OCI-LY1 (cell line): ENCODE measurements at regions not wholly inside any gene's neighbourhood (a gene's known extent, or its start where the extent isn't known, plus 50 kb on each side); places are given as distances from the start of the nearest gene placed in this dataset.

Source experiments
- H2AFZ ChIP-seq: fragments of 200-600 bp; sonication (generic), shearing (Covaris generic); 2 replicates; pipeline ENCODE4 v1.6.0; 2014; ENCODE audit warnings: antibody characterized with exemption, mild to moderate bottlenecking, low read length
- H3F3A ChIP-seq: fragments of 200-600 bp; sonication (generic), shearing (Covaris generic); 2 replicates; pipeline ENCODE4 v1.6.0; 2014; ENCODE audit warnings: mild to moderate bottlenecking, antibody characterized with exemption, low read length, moderate library complexity; ENCODE audit not compliant: insufficient read depth
- H3K27ac ChIP-seq: fragments of 200-600 bp; sonication (generic); 2 replicates; pipeline ENCODE4 v1.5.1; 2014; ENCODE audit warnings: low read length, mixed run types, mild to moderate bottlenecking, low read depth; ENCODE audit not compliant: poor library complexity, severe bottlenecking
- H3K27me3 ChIP-seq: fragments of 200-600 bp; sonication (generic); 2 replicates; pipeline ENCODE4 v1.6.0; 2014; ENCODE audit warnings: antibody characterized with exemption, mild to moderate bottlenecking, low read length, moderate library complexity; ENCODE audit not compliant: insufficient read depth
- H3K36me3 ChIP-seq: fragments of 200-600 bp; sonication (generic); 2 replicates; pipeline ENCODE4 v1.6.1; 2014; ENCODE audit warnings: mild to moderate bottlenecking, antibody characterized with exemption, low read length, moderate library complexity, mixed read lengths; ENCODE audit not compliant: insufficient read depth
- H3K4me1 ChIP-seq: fragments of 200-600 bp; sonication (generic); 2 replicates; pipeline ENCODE4 v1.5.1; 2014; ENCODE audit warnings: mild to moderate bottlenecking, low read length, moderate library complexity; ENCODE audit not compliant: insufficient read depth, severe bottlenecking
- H3K4me2 ChIP-seq: fragments of 200-600 bp; sonication (generic), shearing (Covaris generic); 2 replicates; pipeline ENCODE4 v1.6.1; 2014; ENCODE audit warnings: low read length
- H3K4me3 ChIP-seq: fragments of 200-600 bp; sonication (generic); 2 replicates; pipeline ENCODE4 v1.5.1; 2014; ENCODE audit warnings: low read length, low read depth, mild to moderate bottlenecking, mixed read lengths; ENCODE audit not compliant: poor library complexity, severe bottlenecking
- H3K79me2 ChIP-seq: fragments of 200-600 bp; shearing (Covaris generic); 2 replicates; pipeline ENCODE4 v1.6.1; 2016; ENCODE audit warnings: mixed run types, low read length, mixed read lengths; ENCODE audit not compliant: insufficient read depth
- H3K9ac ChIP-seq: fragments of 200-600 bp; sonication (generic), shearing (Covaris generic); 2 replicates; pipeline ENCODE4 v1.6.1; 2014; ENCODE audit warnings: mild to moderate bottlenecking, low read length, mixed read lengths
- H3K9me2 ChIP-seq: fragments of 200-600 bp; sonication (generic), shearing (Covaris generic); 2 replicates; pipeline ENCODE4 v1.6.1; 2014; ENCODE audit warnings: low read depth, mild to moderate bottlenecking, low read length, mixed read lengths
- H3K9me3 ChIP-seq: fragments of 200-600 bp; shearing (Covaris generic); 2 replicates; pipeline ENCODE4 v1.6.1; 2014; ENCODE audit warnings: low read length, mixed read lengths
- H4K20me1 ChIP-seq: fragments of 200-600 bp; sonication (generic), shearing (Covaris generic); 2 replicates; pipeline ENCODE4 v1.6.0; 2016; ENCODE audit warnings: mild to moderate bottlenecking, low read length; ENCODE audit not compliant: insufficient read depth
- EZH2 ChIP-seq: fragments of 200-600 bp; sonication (generic), shearing (Covaris generic); IDR thresholded peaks from 2 replicates; pipeline ENCODE4 v1.8.0; 2017; ENCODE audit warnings: borderline replicate concordance, mixed run types, mild to moderate bottlenecking, antibody characterized with exemption, low read length, moderate library complexity, mixed read lengths
- TF ChIP-seq, protein P1 (sequence below): fragments of 200-600 bp; sonication (generic), shearing (Covaris generic); IDR thresholded peaks from 2 replicates; pipeline ENCODE4 v1.5.1; 2017; ENCODE audit warnings: mild to moderate bottlenecking, antibody characterized with exemption, low read length, moderate library complexity, mixed read lengths

DNA sequence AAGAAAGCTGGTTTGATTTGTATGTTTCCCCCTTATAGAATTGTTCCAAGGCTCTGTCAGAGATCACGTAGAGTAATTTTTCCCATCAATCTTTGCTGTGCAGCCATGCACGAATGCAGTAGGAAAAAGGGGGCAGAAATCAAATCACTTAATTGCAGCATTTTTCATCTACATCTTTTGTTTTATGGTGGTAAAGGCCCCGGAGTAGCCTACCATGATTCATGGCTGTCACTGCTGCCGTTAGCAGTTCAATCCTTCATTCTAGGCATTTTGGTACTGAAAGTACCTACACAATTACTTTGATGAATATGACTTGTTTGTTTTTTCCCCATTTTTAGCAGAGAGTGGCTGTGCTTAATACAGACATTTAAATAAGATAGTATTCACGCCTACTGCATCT, 631.9 kb upstream of the MMS22L start:
- Histone ChIP-seq H3K79me2 (no peaks in the 10 kb centered on the region), H3K4me2 (no peak overlapping the region), H3F3A (no peaks in the 10 kb centered on the region), H3K9me3 (no peaks in the 10 kb centered on the region), H3K27me3 (no peaks in the 10 kb centered on the region), H3K4me1 (no peaks in the 10 kb centered on the region), H3K4me3 (no peak overlapping the region), H3K9me2 (no peaks in the 10 kb centered on the region), H3K27ac (no peak overlapping the region), H3K9ac (no peak overlapping the region), H3K36me3 (no peaks in the 10 kb centered on the region), H4K20me1 (no peaks in the 10 kb centered on the region), H2AFZ (no peak overlapping the region)
- no peak for TF ChIP-seq EZH2
- TF ChIP-seq, protein P1, sequence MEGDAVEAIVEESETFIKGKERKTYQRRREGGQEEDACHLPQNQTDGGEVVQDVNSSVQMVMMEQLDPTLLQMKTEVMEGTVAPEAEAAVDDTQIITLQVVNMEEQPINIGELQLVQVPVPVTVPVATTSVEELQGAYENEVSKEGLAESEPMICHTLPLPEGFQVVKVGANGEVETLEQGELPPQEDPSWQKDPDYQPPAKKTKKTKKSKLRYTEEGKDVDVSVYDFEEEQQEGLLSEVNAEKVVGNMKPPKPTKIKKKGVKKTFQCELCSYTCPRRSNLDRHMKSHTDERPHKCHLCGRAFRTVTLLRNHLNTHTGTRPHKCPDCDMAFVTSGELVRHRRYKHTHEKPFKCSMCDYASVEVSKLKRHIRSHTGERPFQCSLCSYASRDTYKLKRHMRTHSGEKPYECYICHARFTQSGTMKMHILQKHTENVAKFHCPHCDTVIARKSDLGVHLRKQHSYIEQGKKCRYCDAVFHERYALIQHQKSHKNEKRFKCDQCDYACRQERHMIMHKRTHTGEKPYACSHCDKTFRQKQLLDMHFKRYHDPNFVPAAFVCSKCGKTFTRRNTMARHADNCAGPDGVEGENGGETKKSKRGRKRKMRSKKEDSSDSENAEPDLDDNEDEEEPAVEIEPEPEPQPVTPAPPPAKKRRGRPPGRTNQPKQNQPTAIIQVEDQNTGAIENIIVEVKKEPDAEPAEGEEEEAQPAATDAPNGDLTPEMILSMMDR = no peak

DNA sequence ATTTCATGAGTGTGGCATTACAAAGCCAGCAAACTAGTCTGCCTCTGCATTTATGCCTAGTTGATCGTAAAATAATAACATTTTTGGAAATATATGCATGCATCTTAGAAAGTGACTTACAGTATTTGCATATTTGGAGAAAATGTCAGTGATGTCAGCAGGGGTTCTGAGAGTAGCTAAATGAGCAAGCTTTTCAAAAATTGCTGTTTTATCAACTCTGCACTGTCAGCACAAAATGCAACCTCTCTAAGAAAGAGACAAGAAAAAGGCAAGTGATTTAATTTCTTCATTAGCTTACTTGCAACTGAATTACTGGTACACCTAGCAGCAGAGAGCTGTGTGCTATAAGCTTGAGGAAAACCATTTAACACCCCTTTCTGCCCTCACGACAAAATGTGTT, 632.5 kb upstream of the MMS22L start:
- no peaks in the 10 kb centered on the region for H3K9me3 ChIP-seq
- no peak overlapping the region for H3K27ac ChIP-seq
- no peaks in the 10 kb centered on the region for H3K27me3 ChIP-seq
- no peaks in the 10 kb centered on the region for H3K9me2 ChIP-seq
- H2AFZ ChIP-seq = no peak overlapping the region
- no peak overlapping the region for H3K4me2 ChIP-seq
- no peak overlapping the region for H3K9ac ChIP-seq
- H3K4me1 ChIP-seq = no peaks in the 10 kb centered on the region
- no peaks in the 10 kb centered on the region for H3K79me2 ChIP-seq
- H3K4me3 ChIP-seq = no peak overlapping the region
- no peak for TF ChIP-seq EZH2
- TF ChIP-seq, protein P1 = no peak
- no peaks in the 10 kb centered on the region for H4K20me1 ChIP-seq
- H3K36me3 ChIP-seq = no peaks in the 10 kb centered on the region
- no peaks in the 10 kb centered on the region for H3F3A ChIP-seq

DNA sequence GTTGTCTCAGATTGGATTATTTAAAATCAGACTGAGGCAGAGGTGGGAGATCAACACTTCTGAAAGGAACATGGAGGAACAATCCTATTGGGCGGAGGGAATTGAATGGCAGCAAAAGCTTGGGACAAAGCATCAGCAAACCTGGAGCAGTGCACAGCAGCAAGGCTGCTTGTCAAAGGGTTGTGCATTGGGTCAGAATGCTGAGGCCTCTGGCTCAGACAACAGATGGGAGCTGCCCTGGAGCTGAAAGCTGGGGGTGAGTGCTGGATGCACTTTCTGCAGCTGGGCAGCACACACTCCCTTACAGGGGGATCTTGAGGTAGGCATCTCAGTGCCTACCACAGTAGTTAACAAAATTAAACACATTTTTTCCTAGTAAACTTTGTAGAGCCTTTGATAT, 634.4 kb upstream of the MMS22L start:
- Histone ChIP-seq H3K27ac (no peak overlapping the region), H3K9me2 (no peaks in the 10 kb centered on the region), H3F3A (no peaks in the 10 kb centered on the region), H3K9ac (no peak overlapping the region), H2AFZ (no peak overlapping the region), H3K79me2 (no peaks in the 10 kb centered on the region), H3K27me3 (no peaks in the 10 kb centered on the region), H3K4me1 (no peaks in the 10 kb centered on the region), H4K20me1 (no peaks in the 10 kb centered on the region), H3K9me3 (no peaks in the 10 kb centered on the region), H3K36me3 (no peaks in the 10 kb centered on the region), H3K4me3 (no peak overlapping the region), H3K4me2 (no peak overlapping the region)
- TF ChIP-seq, protein P1 = no peak
- no peak for TF ChIP-seq EZH2
